ENCODE measurements at regions not wholly inside any gene's neighbourhood (a gene's known extent, or its start where the extent isn't known, plus 50 kb on each side); places are given as distances from the start of the nearest gene placed in this dataset.

- Histone ChIP-seq H3K27ac (ENCODE audit: extremely low read depth, low read depth, low read length) (no peak overlapping the region), H3K27me3 (ENCODE audit: control insufficient read depth in 2 of 2, insufficient read depth in 2 of 2, low read length in 2 of 2) (no peaks in the 10 kb centered on the region), H3K79me2 (ENCODE audit: control insufficient read depth, insufficient read depth, low read length) (no peaks in the 10 kb centered on the region), H3K36me3 (ENCODE audit: control insufficient read depth, insufficient read depth, low read length) (no peaks in the 10 kb centered on the region), H3K4me1 (replicated peaks in 1 of 2; ENCODE audit: control insufficient read depth in 2 of 2, insufficient read depth in 2 of 2, low read length in 2 of 2) (no peaks in the 10 kb centered on the region), H3K9me1 (ENCODE audit: control insufficient read depth, insufficient read depth, low read length) (no peaks in the 10 kb centered on the region), H2AFZ (ENCODE audit: low read depth, low read length) (no peak overlapping the region), H3K4me2 (ENCODE audit: insufficient read depth, low read length) (no peak overlapping the region), H4K20me1 (replicated peaks; ENCODE audit: control insufficient read depth, insufficient read depth, low read length) (no peaks in the 10 kb centered on the region), H3K9me3 (replicated peaks; ENCODE audit: control insufficient read depth, insufficient read depth, low read depth, low read length) (no peaks in the 10 kb centered on the region), H3K4me3 (no peak overlapping the region), H3K9ac (ENCODE audit: insufficient read depth in 1 of 2, low read depth in 2 of 2, low read length in 2 of 2) (no peak overlapping the region)
- FAIRE-seq (no peak), ATAC-seq (no peak), DNase-seq (ENCODE audit: extremely low read depth in 1 of 4, low spot score in 3 of 4) (no peak)
- TF ChIP-seq SIX5 (IDR thresholded peaks at IDR 0.05; ENCODE audit: borderline replicate concordance in 1 of 2, insufficient read depth in 1 of 2, low read depth in 1 of 2, low read length in 2 of 2) (no peak), RCOR1 (IDR thresholded peaks at IDR 0.05; ENCODE audit: borderline replicate concordance in 1 of 2, low read depth in 2 of 2, low read length in 2 of 2) (no peak), NEUROD1 (IDR thresholded peaks at IDR 0.05; ENCODE audit: borderline replicate concordance, low read depth, low read length, partially characterized antibody) (no peak), MCM7 (IDR thresholded peaks at IDR 0.05) (no peak), ZNF347 (CRISPR knock-in tag; IDR thresholded peaks at IDR 0.05; ENCODE audit: low read depth) (no peak), ZKSCAN3 (CRISPR knock-in tag; IDR thresholded peaks at IDR 0.05) (no peak), KHSRP (IDR thresholded peaks at IDR 0.05) (no peak), HEY1 (CRISPR knock-in tag; IDR thresholded peaks at IDR 0.05; ENCODE audit: borderline replicate concordance) (no peak), RERE (CRISPR knock-in tag; IDR thresholded peaks at IDR 0.05; ENCODE audit: borderline replicate concordance) (no peak), NFATC3 (IDR thresholded peaks at IDR 0.05) (no peak), ID3 (CRISPR knock-in tag; IDR thresholded peaks at IDR 0.05) (no peak), ID3 (tag; IDR thresholded peaks at IDR 0.05) (no peak), EZH2 (IDR thresholded peaks at IDR 0.05; ENCODE audit: borderline replicate concordance, low read depth, low read length) (no peak)
- WGBS (ENCODE audit: insufficient coverage, low coverage, missing lambda C conversion rate) = 0% methylated on average over 3 of the region's 3 CpGs
- intact Hi-C loops (cut with micrococcal nuclease) = no loop called here
- ChIA-PET CTCF (ENCODE audit: low intra/inter-chr PET ratio) (no interaction called here), POLR2A (no interaction called here)
- no TSS peak for BruUV-seq (replicated peaks)
- in situ Hi-C loops (cut with MboI) = no loop called here
Measured at GRCh38 chr10:123608047-123608446, 58.1 kb upstream of the GPR26 start.
